ENCODE measurements at regions not wholly inside any gene's neighbourhood (a gene's known extent, or its start where the extent isn't known, plus 50 kb on each side); places are given as distances from the start of the nearest gene placed in this dataset.

DNA sequence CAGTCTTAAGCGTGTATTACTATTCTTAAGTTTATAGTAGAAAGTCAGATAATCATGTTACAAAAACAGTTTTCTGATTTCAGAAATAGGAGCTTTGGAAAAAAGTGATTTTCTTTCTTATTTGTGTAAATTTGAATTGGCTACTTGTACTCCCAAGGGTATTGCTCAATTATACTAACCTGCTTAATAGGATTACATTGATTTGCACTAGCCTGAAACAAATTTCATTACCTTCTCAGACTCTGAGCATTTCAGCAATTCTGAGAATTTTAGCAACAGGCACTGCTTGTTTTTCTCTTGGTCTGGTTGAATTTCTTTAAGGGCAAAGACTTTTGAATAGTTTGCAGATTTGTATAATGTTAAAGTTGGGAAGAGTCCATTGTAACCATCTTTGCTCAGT is 87.2 kb upstream of the NXPH2 start:
- ChIA-PET POLR2A (no interaction called here), CTCF (no interaction called here)
- DNase-seq (ENCODE audit: extremely low spot score), result no peak
- TF ChIP-seq TARDBP (IDR thresholded peaks at IDR 0.05) (no peak), BHLHE40 (IDR thresholded peaks at IDR 0.05; ENCODE audit: borderline replicate concordance) (no peak), FOXM1 (IDR thresholded peaks at IDR 0.05; ENCODE audit: borderline replicate concordance) (no peak)

- POLR2A ChIA-PET, result no interaction called here
- no peak for TF ChIP-seq TARDBP (IDR thresholded peaks at IDR 0.05)
- no peak for TF ChIP-seq HDGF (IDR thresholded peaks at IDR 0.05; ENCODE audit: borderline replicate concordance)
- TF ChIP-seq CTBP1 (IDR thresholded peaks at IDR 0.05; ENCODE audit: borderline replicate concordance), result no peak
- TF ChIP-seq FOXK2 (IDR thresholded peaks at IDR 0.05), result no peak
- TF ChIP-seq, protein P1, sequence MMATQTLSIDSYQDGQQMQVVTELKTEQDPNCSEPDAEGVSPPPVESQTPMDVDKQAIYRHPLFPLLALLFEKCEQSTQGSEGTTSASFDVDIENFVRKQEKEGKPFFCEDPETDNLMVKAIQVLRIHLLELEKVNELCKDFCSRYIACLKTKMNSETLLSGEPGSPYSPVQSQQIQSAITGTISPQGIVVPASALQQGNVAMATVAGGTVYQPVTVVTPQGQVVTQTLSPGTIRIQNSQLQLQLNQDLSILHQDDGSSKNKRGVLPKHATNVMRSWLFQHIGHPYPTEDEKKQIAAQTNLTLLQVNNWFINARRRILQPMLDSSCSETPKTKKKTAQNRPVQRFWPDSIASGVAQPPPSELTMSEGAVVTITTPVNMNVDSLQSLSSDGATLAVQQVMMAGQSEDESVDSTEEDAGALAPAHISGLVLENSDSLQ (IDR thresholded peaks at IDR 0.05), result no peak
- no peak for TF ChIP-seq SP1 (IDR thresholded peaks at IDR 0.05)
- no peak for TF ChIP-seq ARNT (IDR thresholded peaks at IDR 0.05)
- TF ChIP-seq ZNF384 (IDR thresholded peaks at IDR 0.05), result no peak
- CTCF ChIA-PET, result no interaction called here
- no peak for DNase-seq (ENCODE audit: extremely low spot score)
Measured at GRCh38 chr2:138866797-138867196, 86.6 kb upstream of the NXPH2 start.

GRCh38 chr2:138853761-138854160 is 73.6 kb upstream of the NXPH2 start:
- DNase-seq (ENCODE audit: extremely low spot score), result no peak
- no peak for TF ChIP-seq NFRKB (IDR thresholded peaks at IDR 0.05)
- TF ChIP-seq, protein P1 (IDR thresholded peaks at IDR 0.05), result 0 out of 2 replicates have a peak, but pooled peaks have one; percentile 1
- ChIA-PET POLR2A (no interaction called here), CTCF (no interaction called here)

GRCh38 chr2:138853296-138853695 is 73.1 kb upstream of the NXPH2 start:
- DNase-seq (ENCODE audit: extremely low spot score), result no peak
- TF ChIP-seq ZNF384 (IDR thresholded peaks at IDR 0.05) (no peak), FOXK2 (IDR thresholded peaks at IDR 0.05) (no peak), CTBP1 (IDR thresholded peaks at IDR 0.05; ENCODE audit: borderline replicate concordance) (no peak), FOXA1 (IDR thresholded peaks at IDR 0.05) (no peak), ARNT (IDR thresholded peaks at IDR 0.05) (no peak), SP1 (IDR thresholded peaks at IDR 0.05) (no peak), FOXM1 (IDR thresholded peaks at IDR 0.05; ENCODE audit: borderline replicate concordance) (no peak), HDGF (IDR thresholded peaks at IDR 0.05; ENCODE audit: borderline replicate concordance) (no peak), LEF1 (IDR thresholded peaks at IDR 0.05; ENCODE audit: borderline replicate concordance) (no peak), ELF4 (IDR thresholded peaks at IDR 0.05) (no peak), SUZ12 (IDR thresholded peaks at IDR 0.05) (no peak), TARDBP (IDR thresholded peaks at IDR 0.05) (no peak)
- TF ChIP-seq, protein P1 (IDR thresholded peaks at IDR 0.05), result no peak
- ChIA-PET CTCF (interaction anchor here (0.7 kb wide), 1 partner anchor 63 kb away, joined by 3 read pairs; no protein-coding TSS in a partner anchor), POLR2A (no interaction called here)

GRCh38 chr2:138846216-138846821 is 66.1 kb upstream of the NXPH2 start:
- no peak for TF ChIP-seq NFRKB (IDR thresholded peaks at IDR 0.05)
- TF ChIP-seq LEF1 (IDR thresholded peaks at IDR 0.05; ENCODE audit: borderline replicate concordance), result no peak
- no peak for TF ChIP-seq SP1 (IDR thresholded peaks at IDR 0.05)
- TF ChIP-seq BHLHE40 (IDR thresholded peaks at IDR 0.05; ENCODE audit: borderline replicate concordance), result no peak
- TF ChIP-seq ZNF384 (IDR thresholded peaks at IDR 0.05), result no peak
- ChIA-PET POLR2A (no interaction called here), CTCF (interaction anchor here (0.5 to 1.3 kb wide), 5 partner anchors 8 to 1593 kb away, joined by 3 to 4 read pairs (median 4); no protein-coding TSS in a partner anchor)
- peak; percentile 50 for DNase-seq (ENCODE audit: extremely low spot score)

DNA sequence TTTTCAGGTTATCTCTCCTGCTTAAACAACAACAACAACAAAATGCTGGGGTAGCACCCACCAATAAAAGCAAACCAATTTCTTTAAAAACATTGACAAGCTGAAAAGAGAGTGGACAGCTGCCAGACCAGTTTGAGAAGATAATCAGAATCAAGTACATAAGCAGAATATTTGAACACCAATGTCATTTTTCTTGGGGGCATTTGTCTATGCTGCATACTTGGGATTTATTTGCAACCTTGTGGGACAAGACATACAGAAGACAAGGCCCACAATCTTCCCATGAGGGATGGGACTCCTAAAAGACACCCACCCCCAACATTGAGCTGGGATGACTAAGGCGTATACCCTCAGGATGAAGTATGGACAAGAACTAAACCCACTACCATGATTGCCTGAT is 62.2 kb upstream of the NXPH2 start:
- CTCF ChIA-PET, result interaction anchor here (0.6 to 0.8 kb wide), 2 partner anchors 10 to 960 kb away, joined by 3 to 4 read pairs; no protein-coding TSS in a partner anchor
- no peak for DNase-seq (ENCODE audit: extremely low spot score)
- TF ChIP-seq CTBP1 (IDR thresholded peaks at IDR 0.05; ENCODE audit: borderline replicate concordance) (no peak), L3MBTL2 (conservative IDR thresholded peaks at IDR 0.05) (no peak), ARNT (IDR thresholded peaks at IDR 0.05) (no peak), SP1 (IDR thresholded peaks at IDR 0.05) (no peak), NFRKB (IDR thresholded peaks at IDR 0.05) (no peak), LEF1 (IDR thresholded peaks at IDR 0.05; ENCODE audit: borderline replicate concordance) (no peak), FOXM1 (IDR thresholded peaks at IDR 0.05; ENCODE audit: borderline replicate concordance) (no peak), SUZ12 (IDR thresholded peaks at IDR 0.05) (no peak), ELF4 (IDR thresholded peaks at IDR 0.05) (no peak), TARDBP (IDR thresholded peaks at IDR 0.05) (no peak), BHLHE40 (IDR thresholded peaks at IDR 0.05; ENCODE audit: borderline replicate concordance) (no peak), HDGF (IDR thresholded peaks at IDR 0.05; ENCODE audit: borderline replicate concordance) (no peak), FOXA1 (IDR thresholded peaks at IDR 0.05) (no peak), ZNF384 (IDR thresholded peaks at IDR 0.05) (no peak), FOXK2 (IDR thresholded peaks at IDR 0.05) (no peak)
- TF ChIP-seq, protein P1 (IDR thresholded peaks at IDR 0.05), result no peak
- POLR2A ChIA-PET, result no interaction called here
